BJ (cell line): ENCODE measurements at regions not wholly inside any gene's neighbourhood (a gene's known extent, or its start where the extent isn't known, plus 50 kb on each side); places are given as distances from the start of the nearest gene placed in this dataset.
"Not testable (repeated sequence)": the region's sequence is repeated elsewhere in the genome, so short reads cannot be mapped to it uniquely, and the experiment has no call there.

Source experiments
- CTCF ChIA-PET: fragments of 350-600 bp; formaldehyde crosslinking; extraction: SDS; loops from one replicate; lab custom pipeline; 2021; ENCODE audit warnings: antibody characterized with exemption, inconsistent platforms; lab: Yijun Ruan, JAX
- POLR2A ChIA-PET: fragments of 300-600 bp; sonication (Branson Sonifier 250); formaldehyde crosslinking; extraction: SDS; loops from one replicate; lab custom pipeline; 2021; ENCODE audit warnings: antibody characterized with exemption; lab: Charles Lee
- DNase-seq: peaks from one replicate; pipeline ENCODE4 v3.0.0-alpha.2; 2011; ENCODE audit warnings: low read depth
- H3K27me3 ChIP-seq: 2 replicates; pipeline ENCODE4 v1.6.0; 2011; ENCODE audit warnings: low read length; ENCODE audit not compliant: control insufficient read depth, insufficient read depth
- H3K36me3 ChIP-seq: 2 replicates; pipeline ENCODE4 v1.5.1; 2011; ENCODE audit warnings: low read length; ENCODE audit not compliant: control insufficient read depth, insufficient read depth
- H3K4me3 ChIP-seq: 2 replicates; pipeline ENCODE4 v1.5.1; 2011; ENCODE audit warnings: low read depth, mild to moderate bottlenecking, control low read depth, low read length
- CTCF ChIP-seq: IDR thresholded peaks from 2 replicates; pipeline ENCODE4 v1.5.1; 2011; ENCODE audit warnings: low read depth, mild to moderate bottlenecking, control low read depth, inconsistent platforms, low read length, moderate library complexity; ENCODE audit not compliant: insufficient read depth

DNA sequence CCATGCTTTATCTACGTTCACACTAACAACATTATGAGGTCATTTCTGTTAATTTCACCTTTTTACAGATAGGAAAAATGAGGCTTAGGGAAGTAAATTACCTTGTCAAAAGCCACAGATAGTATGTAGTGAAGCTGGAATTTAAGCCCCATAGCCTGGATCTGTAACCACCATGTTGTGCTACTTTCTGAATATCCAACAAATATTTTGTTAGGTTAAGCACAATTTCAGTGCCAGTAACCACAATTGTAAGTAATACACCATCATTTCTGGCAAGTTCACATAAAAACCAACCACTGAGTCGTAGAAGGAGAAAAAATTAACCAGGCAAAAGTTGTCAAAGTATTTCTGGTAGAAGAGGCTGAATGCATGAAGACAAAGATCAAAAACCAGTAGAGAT lies 593.1 kb upstream of the CAMK1G start:
- H3K36me3 ChIP-seq: no peaks in the 10 kb centered on the region
- H3K4me3 ChIP-seq: no peak overlapping the region
- no peak for DNase-seq
- CTCF ChIA-PET: interaction anchor here (0.7 kb wide), 1 partner anchor 9 kb away, joined by 3 read pairs; no protein-coding TSS in a partner anchor
- no peaks in the 10 kb centered on the region for H3K27me3 ChIP-seq
- TF ChIP-seq CTCF: no peak
- POLR2A ChIA-PET: no interaction called here

GRCh38 chr1:208997053-208997452 lies 586.5 kb upstream of the CAMK1G start:
- DNase-seq, H3K27me3 ChIP-seq, H3K36me3 ChIP-seq, POLR2A ChIA-PET, H3K4me3 ChIP-seq: not testable (repeated sequence)
- CTCF ChIA-PET: interaction anchor here (1.7 to 2.3 kb wide), 2 partner anchors 8 to 211 kb away, joined by 5 to 6 read pairs; no protein-coding TSS in a partner anchor

- peak; percentile 66 for TF ChIP-seq CTCF
- ChIA-PET POLR2A (interaction anchor here (0.6 kb wide), 1 partner anchor 12 kb away, joined by 3 read pairs; no protein-coding TSS in a partner anchor), CTCF (interaction anchor here (0.7 to 2.3 kb wide), 6 partner anchors 9 to 346 kb away, joined by 3 to 7 read pairs (median 4); no protein-coding TSS in a partner anchor)
- Histone ChIP-seq H3K27me3 (no peaks in the 10 kb centered on the region), H3K4me3 (no peak overlapping the region), H3K36me3 (no peaks in the 10 kb centered on the region)
- DNase-seq: no peak
These were observed 585.7 kb upstream of the CAMK1G start for GRCh38 chr1:208997726-208998312.

- ChIA-PET CTCF (no interaction called here), POLR2A (no interaction called here)
- no peak for TF ChIP-seq CTCF
- Histone ChIP-seq H3K27me3 (no peaks in the 10 kb centered on the region), H3K4me3 (no peak overlapping the region), H3K36me3 (no peaks in the 10 kb centered on the region)
- no peak for DNase-seq
These were observed 574.9 kb upstream of the CAMK1G start for GRCh38 chr1:209008586-209008985.

- no peak for DNase-seq
- CTCF ChIA-PET: interaction anchor here (0.8 kb wide), 1 partner anchor 242 kb away, joined by 3 read pairs; no protein-coding TSS in a partner anchor
- H3K4me3 ChIP-seq: no peak overlapping the region
- POLR2A ChIA-PET: interaction anchor here (0.6 kb wide), 1 partner anchor 13 kb away, joined by 3 read pairs; no protein-coding TSS in a partner anchor
- H3K36me3 ChIP-seq: no peaks in the 10 kb centered on the region
- TF ChIP-seq CTCF: no peak
- H3K27me3 ChIP-seq: no peaks in the 10 kb centered on the region
These were observed 572.9 kb upstream of the CAMK1G start for GRCh38 chr1:209010475-209011230.
